HEK293T (cell line): ENCODE measurements at regions not wholly inside any gene's neighbourhood (a gene's known extent, or its start where the extent isn't known, plus 50 kb on each side); places are given as distances from the start of the nearest gene placed in this dataset.
"Not testable (repeated sequence)": the region's sequence is repeated elsewhere in the genome, so short reads cannot be mapped to it uniquely, and the experiment has no call there.

Experiments
- CTCF ChIA-PET: fragments of 350-600 bp; formaldehyde crosslinking; extraction: SDS; loops from one replicate; lab custom pipeline; 2021; ENCODE audit warnings: antibody characterized with exemption, inconsistent platforms; lab: Yijun Ruan, JAX
- POLR2A ChIA-PET: fragments of 350-600 bp; formaldehyde crosslinking; extraction: SDS; loops from one replicate; lab custom pipeline; 2020; ENCODE audit warnings: antibody characterized with exemption, inconsistent platforms; lab: Yijun Ruan, JAX
- DNase-seq: peaks from one replicate; pipeline ENCODE4 v3.0.0; 2012; ENCODE audit warnings: mixed read lengths; ENCODE audit errors: extremely low spot score
- ARNT ChIP-seq: fragments of 450-650 bp; IDR thresholded peaks from 2 replicates; pipeline ENCODE4 v1.6.1; 2017; ENCODE audit warnings: mild to moderate bottlenecking
- BHLHE40 ChIP-seq: fragments of 450-650 bp; IDR thresholded peaks from 2 replicates; pipeline ENCODE4 v1.6.1; 2016; ENCODE audit warnings: mild to moderate bottlenecking, moderate library complexity, borderline replicate concordance
- CTBP1 ChIP-seq: fragments of 450-650 bp; IDR thresholded peaks from 2 replicates; pipeline ENCODE4 v1.6.1; 2016; ENCODE audit warnings: borderline replicate concordance
- ELF4 ChIP-seq: fragments of 450-650 bp; IDR thresholded peaks from 2 replicates; pipeline ENCODE4 v1.6.1; 2017; ENCODE audit warnings: antibody characterized with exemption
- FOXA1 ChIP-seq: fragments of 450-650 bp; IDR thresholded peaks from 2 replicates; pipeline ENCODE4 v1.6.1; 2016; ENCODE audit warnings: mild to moderate bottlenecking
- FOXK2 ChIP-seq: fragments of 450-650 bp; IDR thresholded peaks from 2 replicates; pipeline ENCODE4 v1.6.1; 2016; ENCODE audit warnings: mild to moderate bottlenecking
- FOXM1 ChIP-seq: fragments of 450-650 bp; IDR thresholded peaks from 2 replicates; pipeline ENCODE4 v1.6.1; 2017; ENCODE audit warnings: mild to moderate bottlenecking, borderline replicate concordance
- HDGF ChIP-seq: fragments of 450-650 bp; IDR thresholded peaks from 2 replicates; pipeline ENCODE4 v1.6.1; 2017; ENCODE audit warnings: antibody characterized with exemption, borderline replicate concordance
- L3MBTL2 ChIP-seq: fragments of 450-650 bp; conservative IDR thresholded peaks from 2 replicates; pipeline ENCODE4 v1.6.1; 2016; ENCODE audit warnings: mild to moderate bottlenecking
- LEF1 ChIP-seq: fragments of 450-650 bp; IDR thresholded peaks from 2 replicates; pipeline ENCODE4 v1.6.1; 2017; ENCODE audit warnings: mild to moderate bottlenecking, borderline replicate concordance
- NFRKB ChIP-seq: fragments of 450-650 bp; IDR thresholded peaks from 2 replicates; pipeline ENCODE4 v1.6.1; 2016; ENCODE audit warnings: mild to moderate bottlenecking, moderate library complexity
- PKNOX1 ChIP-seq: fragments of 450-650 bp; IDR thresholded peaks from 2 replicates; pipeline ENCODE4 v1.6.1; 2016
- SP1 ChIP-seq: fragments of 450-650 bp; IDR thresholded peaks from 2 replicates; pipeline ENCODE4 v1.6.1; 2017
- SUZ12 ChIP-seq: fragments of 450-650 bp; IDR thresholded peaks from 2 replicates; pipeline ENCODE4 v1.6.1; 2016; ENCODE audit warnings: mild to moderate bottlenecking
- TARDBP ChIP-seq: fragments of 450-650 bp; IDR thresholded peaks from 2 replicates; pipeline ENCODE4 v1.6.1; 2016
- ZNF384 ChIP-seq: fragments of 450-650 bp; IDR thresholded peaks from 2 replicates; pipeline ENCODE4 v1.6.1; 2016

GRCh38 chrX:45424326-45424725 is 223.7 kb upstream of the DIPK2B start:
- no peak for DNase-seq
- no peak for TF ChIP-seq ELF4
- no peak for TF ChIP-seq FOXK2
- no peak for TF ChIP-seq FOXA1
- TF ChIP-seq HDGF, result no peak
- no peak for TF ChIP-seq NFRKB
- TF ChIP-seq BHLHE40, result no peak
- no peak for TF ChIP-seq L3MBTL2
- TF ChIP-seq SUZ12, result no peak
- no peak for TF ChIP-seq SP1
- TF ChIP-seq FOXM1, result no peak
- no peak for TF ChIP-seq ARNT
- no peak for TF ChIP-seq CTBP1
- no peak for TF ChIP-seq TARDBP
- TF ChIP-seq PKNOX1, result no peak
- CTCF ChIA-PET, result no interaction called here
- POLR2A ChIA-PET, result no interaction called here

GRCh38 chrX:45422216-45422925 is 221.7 kb upstream of the DIPK2B start:
- POLR2A ChIA-PET, result no interaction called here
- TF ChIP-seq ARNT, result no peak
- no peak for TF ChIP-seq BHLHE40
- no peak for TF ChIP-seq SUZ12
- no peak for TF ChIP-seq HDGF
- TF ChIP-seq LEF1, result no peak
- no peak for TF ChIP-seq L3MBTL2
- no peak for TF ChIP-seq PKNOX1
- TF ChIP-seq ELF4, result no peak
- CTCF ChIA-PET, result no interaction called here
- DNase-seq, result no peak

- no peak for DNase-seq
- ChIA-PET POLR2A (no interaction called here), CTCF (no interaction called here)
- no peak for TF ChIP-seq ARNT
- TF ChIP-seq FOXA1, result no peak
These were observed 221.1 kb upstream of the DIPK2B start for GRCh38 chrX:45421806-45422205.

GRCh38 chrX:45404206-45404605 is 203.5 kb upstream of the DIPK2B start:
- POLR2A ChIA-PET, result no interaction called here
- no peak for DNase-seq
- CTCF ChIA-PET, result no interaction called here
- TF ChIP-seq TARDBP (no peak), HDGF (no peak), FOXA1 (no peak), FOXM1 (no peak), ARNT (no peak), NFRKB (no peak), FOXK2 (no peak), CTBP1 (no peak), SUZ12 (no peak), PKNOX1 (no peak), BHLHE40 (no peak), ZNF384 (no peak), ELF4 (no peak), L3MBTL2 (no peak), SP1 (no peak)

GRCh38 chrX:45401923-45402322 is 201.2 kb upstream of the DIPK2B start:
- CTCF ChIA-PET, result no interaction called here
- POLR2A ChIA-PET, result no interaction called here
- no peak for DNase-seq
- no peak for TF ChIP-seq ARNT

GRCh38 chrX:45400951-45401725 is 200.5 kb upstream of the DIPK2B start:
- POLR2A ChIA-PET, CTCF ChIA-PET, DNase-seq: not testable (repeated sequence)

GRCh38 chrX:45400027-45400779 is 199.5 kb upstream of the DIPK2B start:
- DNase-seq, result no peak
- ChIA-PET POLR2A (no interaction called here), CTCF (no interaction called here)
- TF ChIP-seq FOXK2, result no peak
- TF ChIP-seq ELF4, result no peak
- TF ChIP-seq L3MBTL2, result no peak
- TF ChIP-seq LEF1, result no peak
